NCI-H128 (cell line): ENCODE measurements at regions not wholly inside any gene's neighbourhood (a gene's known extent, or its start where the extent isn't known, plus 50 kb on each side); places are given as distances from the start of the nearest gene placed in this dataset.

Experiments used
- DNase-seq: peaks from one replicate; lab custom pipeline; 2025; ENCODE audit not compliant: unreplicated experiment; lab: John Stamatoyannopoulos, UW

DNA sequence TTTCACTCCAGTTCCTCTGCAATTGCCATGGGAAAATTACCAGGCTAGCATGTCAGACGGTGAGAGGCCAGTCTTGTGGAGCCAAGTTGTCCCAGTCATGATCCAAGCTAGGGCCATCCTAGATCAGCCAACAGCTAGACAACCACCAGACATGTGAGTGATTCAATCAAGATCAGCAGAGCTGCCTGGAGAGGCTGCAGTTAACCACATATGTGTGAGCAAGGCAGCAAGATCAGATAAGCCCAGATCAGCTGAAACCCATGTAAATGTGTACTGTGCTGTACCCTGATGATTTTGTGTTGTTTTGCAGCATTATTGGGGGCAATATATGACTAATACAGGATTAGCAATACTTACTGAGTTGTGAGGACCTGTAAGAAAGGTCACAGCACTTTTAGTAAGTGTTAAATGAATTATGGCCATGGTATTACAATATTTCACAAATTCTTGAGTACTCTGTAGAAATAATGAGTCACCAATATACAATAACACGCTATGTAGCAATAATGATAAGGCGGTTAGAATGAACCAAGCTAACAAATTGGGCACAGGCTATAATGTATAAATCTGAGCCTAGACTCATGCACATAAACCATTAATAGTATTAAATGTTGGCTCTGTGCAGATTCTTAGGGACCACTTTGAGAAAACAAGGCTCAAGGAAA is 91.4 kb downstream of the SUDS3 start:
- no peak for DNase-seq

DNA sequence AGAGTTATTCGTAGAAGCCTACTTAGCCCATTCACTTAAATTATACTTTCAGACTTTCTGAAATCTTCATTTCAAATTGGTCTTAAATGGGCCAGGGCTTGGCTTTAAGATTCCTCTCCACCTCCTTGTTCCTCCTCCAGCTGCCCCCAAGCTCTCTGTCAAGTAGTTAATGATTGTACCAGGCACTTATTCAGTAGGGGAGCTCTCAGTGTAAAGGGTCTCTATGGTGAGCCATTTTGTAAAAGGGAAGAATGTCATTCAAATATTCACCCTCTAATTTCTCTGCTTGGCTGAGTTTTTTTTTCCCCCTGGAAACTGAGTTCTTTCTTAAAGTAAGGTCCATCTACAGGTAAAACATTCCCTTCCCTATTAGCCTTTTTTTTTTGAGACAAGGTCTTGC is 96.6 kb downstream of the SUDS3 start:
- DNase-seq, result no peak

DNA sequence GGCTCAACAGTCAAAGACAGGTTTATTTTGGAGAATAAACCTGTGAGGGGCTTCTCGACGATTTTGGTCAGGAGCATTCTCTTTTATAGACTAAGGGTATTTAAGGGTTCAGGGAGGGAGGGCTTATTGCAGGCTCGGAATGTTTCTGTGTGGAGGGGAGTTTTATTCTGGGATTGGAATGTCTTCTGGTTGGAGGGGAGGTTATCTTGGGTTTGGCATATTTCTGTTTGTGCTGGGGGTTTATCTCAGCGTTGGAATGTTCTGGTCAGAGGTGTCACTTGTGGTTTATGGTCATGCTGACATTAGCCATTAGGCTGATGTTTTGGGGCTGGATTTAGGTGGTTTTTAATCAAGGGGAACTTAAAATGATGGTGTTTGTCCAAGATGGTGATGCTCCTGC is 103.9 kb downstream of the SUDS3 start:
- DNase-seq, result no peak

DNA sequence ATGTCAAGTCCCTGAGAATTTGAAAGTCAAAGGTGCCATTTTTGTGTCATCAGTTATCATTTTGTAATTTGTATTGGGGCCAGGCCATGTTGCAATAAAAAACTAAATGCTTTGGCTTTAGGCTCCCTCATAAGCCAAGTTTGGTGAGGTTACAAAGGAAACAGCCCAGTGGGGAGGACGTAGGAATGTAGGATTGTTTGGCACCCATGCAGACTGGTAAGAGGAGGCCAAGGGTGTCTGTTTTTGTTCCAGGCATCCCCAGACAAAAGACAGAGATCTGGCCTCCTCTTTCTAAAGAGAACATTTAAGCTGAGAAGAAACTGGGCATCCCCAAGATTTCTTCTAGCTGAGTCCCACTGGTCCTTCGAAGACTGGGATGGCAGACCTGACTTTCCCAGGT is 111.7 kb downstream of the SUDS3 start:
- no peak for DNase-seq

DNA sequence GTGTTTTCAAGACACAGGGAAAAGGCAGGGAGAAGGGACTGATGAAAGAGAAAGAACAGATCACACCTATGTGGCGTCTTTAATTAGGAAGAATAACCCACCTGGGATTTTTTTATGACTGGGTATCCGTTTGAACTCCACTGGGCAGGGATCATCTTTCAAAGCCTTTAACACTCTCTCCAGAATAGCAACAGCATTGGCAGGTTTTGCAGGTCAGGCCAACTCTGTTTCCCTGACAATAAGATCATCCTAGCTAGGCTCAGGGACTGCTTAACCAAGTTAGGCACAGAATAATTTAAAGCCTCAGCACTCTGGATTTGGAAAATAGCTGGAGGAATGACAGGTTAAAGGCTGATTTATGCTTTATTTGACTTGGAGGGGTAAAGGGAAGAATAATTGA is 117.6 kb downstream of the SUDS3 start:
- no peak for DNase-seq

DNA sequence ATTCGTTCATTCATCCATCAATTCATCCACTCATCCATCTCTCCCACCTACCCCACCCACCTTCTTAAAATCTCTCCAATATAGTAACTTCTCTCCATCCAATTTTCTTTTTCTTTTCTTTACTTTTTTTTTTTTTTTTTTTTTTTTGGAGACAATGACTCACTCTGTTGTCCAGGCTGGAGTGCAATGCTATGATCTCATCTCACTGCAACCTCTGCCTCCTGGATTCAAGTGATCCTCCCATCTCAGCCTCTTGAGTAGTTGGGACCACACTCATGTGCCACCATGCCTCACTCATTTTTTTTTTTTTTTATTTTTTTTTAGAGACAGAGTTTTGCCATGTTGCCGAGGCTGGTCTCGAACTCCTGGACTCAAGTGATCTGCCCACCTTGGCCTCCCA is 118.4 kb downstream of the SUDS3 start:
- DNase-seq, result no peak

DNA sequence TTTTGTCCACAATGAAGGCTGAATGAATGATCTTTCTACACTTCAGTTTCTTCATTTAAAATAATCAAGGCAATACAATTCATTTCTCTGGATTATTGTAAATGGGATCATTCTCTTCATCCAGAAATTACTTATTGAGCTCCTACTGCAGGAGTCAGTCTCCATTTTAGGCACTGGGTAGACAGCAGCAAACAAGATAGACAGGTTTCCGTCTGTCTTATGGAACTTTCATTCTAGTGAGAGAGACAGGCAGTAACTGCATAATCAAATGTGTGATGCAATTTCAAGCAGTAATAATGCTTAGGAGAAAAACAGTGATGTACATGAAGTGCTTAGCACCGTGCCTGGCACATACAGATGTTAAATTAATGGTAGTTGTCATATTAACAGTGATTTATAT is 118.9 kb downstream of the SUDS3 start:
- DNase-seq, result no peak

DNA sequence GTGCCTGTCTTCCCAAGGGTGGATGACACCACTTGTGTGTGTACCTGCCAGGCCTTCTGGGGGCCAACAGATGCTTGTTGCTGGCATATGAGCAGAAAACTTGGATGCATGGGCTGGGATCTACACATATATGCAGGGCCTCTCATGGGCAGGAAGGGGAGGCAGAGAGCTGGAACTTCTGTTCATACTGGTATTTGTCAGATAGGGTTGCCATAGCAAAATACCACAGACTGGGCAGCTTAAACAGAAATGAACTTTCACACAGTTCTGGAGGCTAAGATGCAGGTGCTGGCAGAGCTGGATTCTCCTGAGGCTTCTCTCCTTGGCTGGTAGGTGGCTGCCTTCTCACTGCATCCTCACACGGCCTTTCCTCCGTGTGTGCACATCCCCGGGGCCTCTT is 121.8 kb downstream of the SUDS3 start:
- DNase-seq, result no peak

DNA sequence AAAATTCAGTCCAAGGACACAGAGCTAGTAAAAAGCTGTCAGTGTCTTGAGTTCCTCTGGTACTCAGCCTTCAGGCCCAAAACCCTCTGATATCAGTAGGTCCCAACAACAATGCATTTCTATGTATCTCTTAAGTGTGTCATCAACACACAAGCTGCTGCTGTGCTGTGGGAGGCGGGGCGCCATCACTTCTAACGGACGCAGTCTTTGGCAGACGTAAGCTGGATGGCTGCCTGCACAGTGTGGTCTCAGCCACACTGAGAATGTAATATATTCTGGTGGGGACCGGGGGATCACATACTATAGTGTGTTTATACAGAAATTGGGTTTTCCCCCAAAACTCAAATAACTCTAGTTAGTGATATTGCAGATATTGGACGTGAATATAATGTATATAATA is 123.9 kb downstream of the SUDS3 start:
- DNase-seq, result no peak

DNA sequence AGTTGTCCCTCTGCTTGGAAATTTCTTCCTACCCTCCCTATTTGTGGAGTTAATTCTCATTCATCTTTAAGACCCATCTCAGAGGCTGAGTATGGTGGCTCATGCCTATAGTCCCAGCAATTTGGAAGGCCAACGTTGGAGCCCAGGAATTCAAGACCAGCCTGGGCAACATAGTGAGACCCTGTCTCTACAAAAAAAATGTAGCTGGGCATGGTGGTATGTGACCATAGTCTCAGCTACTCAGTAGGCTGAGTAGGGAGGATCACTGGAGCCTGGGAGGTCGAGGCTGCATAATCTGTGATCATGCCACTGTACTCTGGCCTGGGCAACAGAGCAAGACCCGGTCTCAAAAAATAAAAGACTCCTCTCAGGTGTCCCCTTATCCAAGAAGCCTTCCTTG is 125.1 kb downstream of the SUDS3 start:
- DNase-seq, result no peak

DNA sequence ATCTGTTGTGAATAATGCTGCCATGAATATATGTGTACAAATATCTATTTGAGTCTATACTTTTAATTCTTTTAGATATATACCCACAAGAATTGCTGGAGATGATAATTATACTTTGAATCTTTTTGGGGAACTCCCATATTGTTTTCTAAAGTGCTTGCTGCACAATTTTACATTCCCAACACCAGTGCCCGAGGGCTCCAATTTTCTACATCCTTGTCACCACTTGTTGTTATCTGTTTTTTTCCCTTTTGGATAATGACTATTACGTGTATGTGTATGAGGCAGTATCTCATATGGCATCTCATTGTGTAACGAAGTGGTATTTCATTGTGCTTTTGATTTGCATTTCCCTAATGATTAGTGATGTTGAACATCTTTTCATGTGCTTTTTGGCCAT is 127.1 kb downstream of the SUDS3 start:
- DNase-seq, result no peak

DNA sequence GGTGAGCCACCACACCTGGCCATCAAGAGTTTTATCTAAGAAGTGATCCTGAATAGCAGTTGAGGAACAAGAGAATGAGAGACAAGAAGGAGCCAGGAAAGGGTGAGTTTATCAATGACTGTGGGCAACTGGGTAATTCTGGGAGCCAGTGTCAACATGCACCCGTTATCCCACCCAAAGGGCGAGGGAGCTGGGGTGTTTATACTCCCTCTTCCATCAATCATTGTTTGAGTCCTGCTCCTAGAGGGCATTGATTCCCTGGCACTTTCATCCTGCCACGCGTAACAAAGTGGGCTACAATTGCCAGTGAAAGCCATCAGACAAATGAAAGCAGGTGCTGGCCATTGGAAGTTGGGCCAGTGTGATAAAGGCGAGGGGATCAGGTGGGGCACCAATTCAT is 136.3 kb downstream of the SUDS3 start:
- no peak for DNase-seq

DNA sequence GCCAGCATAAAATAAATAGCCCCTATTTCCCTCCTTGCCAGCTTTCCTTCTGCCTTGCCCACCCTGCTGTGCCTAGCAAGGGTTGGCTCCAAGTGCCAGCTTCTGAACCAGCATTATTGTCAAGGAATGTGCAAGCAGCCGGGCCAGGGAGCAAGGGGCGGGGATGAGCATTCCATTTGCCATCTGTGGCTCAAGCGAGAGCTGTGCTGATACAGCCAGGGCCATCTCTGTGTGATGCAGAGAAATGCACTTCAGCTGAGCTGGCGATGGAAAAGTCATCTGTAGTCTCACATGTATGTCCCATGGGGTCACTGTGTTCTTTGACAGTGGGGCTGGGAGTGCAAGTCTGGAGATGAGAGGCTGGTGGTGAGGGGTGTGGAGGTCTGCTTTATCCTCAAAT is 137.3 kb downstream of the SUDS3 start:
- no peak for DNase-seq

DNA sequence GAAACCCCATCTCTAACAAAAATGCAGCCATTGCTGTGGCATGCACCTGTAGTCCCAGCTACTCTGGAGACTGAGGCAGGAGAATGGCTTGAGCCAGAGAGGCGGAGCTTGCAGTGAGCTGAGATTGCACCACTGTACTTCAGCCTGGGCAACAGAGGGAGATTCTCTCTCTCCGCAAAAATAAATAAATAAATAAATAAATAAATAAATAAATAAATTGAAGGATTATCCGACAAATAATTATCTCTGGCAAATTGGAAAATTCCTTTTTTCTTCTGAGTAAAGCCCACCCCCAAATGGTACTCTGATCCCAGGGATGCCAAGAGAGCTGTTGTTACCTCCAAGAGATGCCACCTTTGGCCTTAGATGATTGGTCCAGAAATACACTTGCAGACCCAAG is 137.9 kb downstream of the SUDS3 start:
- DNase-seq, result no peak

DNA sequence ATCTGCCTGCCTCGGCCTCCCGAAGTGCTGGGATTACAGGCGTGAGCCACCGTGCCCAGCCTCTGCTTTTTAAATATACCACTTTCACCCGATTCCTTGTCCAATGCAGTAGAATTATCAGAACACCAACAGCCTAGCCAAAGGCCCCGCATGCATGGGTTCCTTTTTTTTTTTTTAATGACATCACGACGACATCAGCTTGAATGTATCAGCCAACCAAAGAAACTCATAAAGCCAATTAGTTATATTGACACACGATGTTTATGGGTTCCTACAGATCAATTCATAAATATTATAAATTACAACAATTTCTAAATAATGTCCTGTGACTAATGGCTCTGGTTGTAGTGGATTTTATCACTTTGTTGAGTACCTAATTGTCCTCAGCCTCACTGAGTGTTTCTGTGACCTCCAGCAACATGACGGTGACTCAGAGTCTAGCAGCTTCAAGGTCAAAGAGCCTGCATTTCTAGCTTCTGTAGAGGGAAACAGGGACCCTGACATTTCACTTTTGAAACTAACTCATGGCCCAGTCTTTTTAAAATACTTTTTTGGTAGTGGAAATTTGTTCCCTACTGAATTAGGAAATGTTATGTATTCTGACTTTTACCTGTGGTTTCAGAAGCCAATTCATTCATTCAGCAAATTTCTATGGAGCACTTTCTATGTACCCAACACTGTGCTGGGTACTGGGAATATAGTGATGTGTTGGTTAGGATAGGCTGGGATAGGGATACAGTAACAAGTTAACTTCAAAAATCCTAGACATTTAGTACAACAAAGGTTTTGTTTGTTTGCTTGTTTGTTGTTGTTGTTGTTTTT is 144.1 kb downstream of the SUDS3 start:
- no peak for DNase-seq

DNA sequence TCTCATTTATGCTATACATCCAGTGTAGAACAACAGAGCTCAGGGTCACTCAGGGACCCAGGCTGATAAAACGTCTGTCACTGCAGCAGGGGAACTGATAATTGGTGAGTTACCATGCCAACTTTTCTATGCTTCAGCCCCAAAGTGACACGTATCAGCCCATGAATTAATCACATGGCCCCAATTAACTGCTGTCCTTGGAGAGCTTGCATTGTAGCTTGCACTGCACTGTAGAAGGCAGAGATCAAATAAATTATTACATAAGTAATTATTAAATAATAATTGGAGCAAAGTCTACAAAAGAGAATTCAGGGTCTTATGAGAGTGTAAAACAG is 144.6 kb downstream of the SUDS3 start:
- no peak for DNase-seq

DNA sequence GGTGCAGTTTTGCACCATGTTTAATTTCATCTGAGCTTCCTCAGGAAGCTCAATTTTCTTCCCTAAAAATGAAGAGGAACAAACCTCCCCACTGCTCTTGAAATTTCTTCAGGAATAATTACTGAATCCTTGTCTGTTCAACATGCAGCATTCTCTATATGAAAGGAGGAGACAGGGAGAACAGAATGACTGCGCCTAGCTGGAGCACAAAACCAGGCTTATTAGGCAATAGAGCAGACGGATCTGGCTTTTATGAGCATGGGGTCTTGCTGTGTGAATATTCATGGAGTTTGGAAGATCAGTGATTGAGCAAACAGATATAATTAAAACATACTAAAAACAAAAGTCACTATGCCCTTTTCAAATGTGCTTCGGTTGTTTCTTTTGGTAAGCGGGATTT is 148.1 kb downstream of the SUDS3 start:
- DNase-seq, result no peak

DNA sequence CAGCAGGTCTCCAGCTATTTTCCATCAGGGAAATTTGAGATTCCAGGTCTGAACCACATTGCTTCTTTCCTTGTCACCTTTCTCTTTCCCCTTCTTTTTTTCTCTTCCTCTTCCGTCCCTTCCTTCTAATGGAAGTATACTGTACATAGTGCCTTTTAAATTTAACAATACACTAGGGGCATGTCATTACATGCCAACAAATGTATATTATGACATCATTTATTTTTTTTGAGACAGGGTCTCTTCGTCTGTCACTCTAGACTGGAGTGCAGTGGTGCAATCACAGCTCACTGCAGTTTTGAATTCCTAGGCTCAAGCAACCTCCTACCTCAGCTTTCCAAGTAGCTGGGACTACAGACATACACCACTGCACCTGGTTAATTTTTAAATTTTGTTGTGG is 148.9 kb downstream of the SUDS3 start:
- DNase-seq, result no peak

DNA sequence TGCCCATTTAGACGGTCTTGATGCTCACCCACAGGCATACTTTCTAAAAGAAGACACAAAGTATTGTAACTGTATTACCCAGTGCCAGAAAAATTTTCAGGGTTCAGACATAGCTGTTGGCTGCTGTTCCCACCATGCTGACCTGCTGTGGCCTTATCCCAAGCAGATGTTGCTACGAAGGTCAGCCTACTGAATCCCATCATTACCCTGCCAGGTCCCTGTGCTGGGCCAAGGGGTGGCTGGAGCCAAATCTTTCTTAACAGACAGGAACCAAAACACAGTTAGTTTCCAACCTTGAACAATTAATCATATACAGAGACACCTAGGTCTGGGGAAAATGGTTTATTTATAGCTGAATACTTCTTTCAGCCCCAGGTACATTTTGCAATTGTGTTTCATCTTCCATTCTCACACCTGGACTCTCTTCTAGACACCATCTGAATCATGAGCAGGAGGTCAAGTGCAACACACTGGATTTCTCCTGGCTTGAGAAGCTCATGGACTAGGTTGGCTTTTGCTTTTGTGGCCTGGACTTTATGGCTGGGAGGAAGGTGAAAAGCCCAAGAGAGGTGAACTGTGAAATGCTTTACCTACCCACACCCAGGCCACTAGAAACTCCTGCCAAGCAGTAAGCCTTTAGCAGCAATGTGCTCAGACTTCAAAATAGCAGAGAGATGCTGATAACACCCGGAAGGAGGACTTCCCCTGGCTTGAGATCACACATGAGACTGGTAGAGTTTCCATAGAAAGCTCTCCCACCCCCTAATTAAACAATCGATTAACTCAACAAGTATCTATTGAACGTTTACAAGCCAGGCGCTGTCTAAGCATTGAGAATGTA is 150.1 kb downstream of the SUDS3 start:
- no peak for DNase-seq

DNA sequence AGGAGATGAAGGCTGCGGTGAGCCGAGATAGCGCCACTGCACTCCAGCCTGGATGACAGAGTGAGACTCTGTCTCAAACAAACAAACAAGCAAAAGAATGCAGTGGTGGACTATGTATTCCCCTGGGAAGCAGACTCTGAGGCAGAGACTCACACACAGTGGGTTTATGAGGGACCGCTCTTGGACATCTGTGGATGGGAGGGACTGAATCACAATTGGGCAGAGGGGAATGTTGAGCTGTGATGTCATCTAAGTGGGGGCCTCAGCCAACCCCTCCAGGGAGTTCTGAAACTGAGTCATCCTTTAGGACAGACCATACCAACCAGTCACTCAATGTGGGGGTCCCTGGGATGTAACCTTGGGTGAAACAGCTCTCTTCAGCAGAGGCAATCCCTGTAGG is 151.0 kb downstream of the SUDS3 start:
- no peak for DNase-seq

DNA sequence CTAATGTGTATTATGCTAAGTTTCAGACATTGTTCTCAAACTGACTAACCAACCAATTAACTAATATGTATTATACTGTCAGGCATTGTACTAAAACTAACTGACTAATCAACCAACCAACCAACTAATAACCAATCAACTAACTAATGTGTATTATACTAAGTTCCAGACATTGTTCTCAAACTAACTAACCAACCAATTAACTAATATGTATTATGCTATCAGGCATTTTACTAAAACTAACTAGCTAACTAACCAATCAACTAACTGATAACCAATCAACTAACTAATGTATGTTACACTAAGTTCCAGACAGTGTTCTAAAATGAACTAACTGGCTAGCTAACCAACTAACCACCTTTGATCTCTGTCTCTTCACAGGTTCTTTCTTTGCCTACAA is 152.3 kb downstream of the SUDS3 start:
- no peak for DNase-seq

DNA sequence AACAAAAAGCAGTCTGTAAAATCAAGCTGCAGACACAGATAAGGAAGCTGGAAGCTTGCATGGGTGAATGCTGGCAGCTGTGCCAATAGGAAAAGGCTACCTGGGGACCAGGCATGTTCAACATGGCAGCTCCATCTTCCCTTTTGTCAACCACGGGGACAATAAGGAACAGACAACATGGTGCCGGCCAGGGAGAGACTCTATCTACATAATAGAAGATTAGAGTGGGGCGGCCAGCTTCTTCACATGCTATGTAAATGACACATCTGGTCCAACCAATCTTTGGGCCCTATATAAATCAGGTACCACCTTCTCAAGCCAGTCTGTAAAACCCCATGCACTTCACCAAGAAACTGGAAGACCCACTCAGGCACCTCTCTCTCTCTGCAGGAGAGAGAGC is 157.6 kb downstream of the SUDS3 start:
- no peak for DNase-seq
